ENCODE measurements at regions not wholly inside any gene's neighbourhood (a gene's known extent, or its start where the extent isn't known, plus 50 kb on each side); places are given as distances from the start of the nearest gene placed in this dataset.

GRCh38 chr6:100944644-100945043, 63.5 kb upstream of the ASCC3 start:
- Histone ChIP-seq H3K4me3 (ENCODE audit: low read length) (no peak overlapping the region), H3K27ac (ENCODE audit: low read depth, low read length) (no peak overlapping the region), H3K4me1 (ENCODE audit: insufficient read depth, low read length) (no peaks in the 10 kb centered on the region), H3K36me3 (ENCODE audit: insufficient read depth, low read length) (no peaks in the 10 kb centered on the region), H3K9me3 (ENCODE audit: insufficient read depth, low read depth, low read length) (peaks cover 14% of the 10 kb centered on the region), H3K9ac (ENCODE audit: low read depth, low read length) (no peak overlapping the region), H3K27me3 (ENCODE audit: insufficient read depth, low read length) (no peaks in the 10 kb centered on the region)
- WGBS, result 71% methylated on average over 4 of the region's 4 CpGs

GRCh38 chr6:100946021-100946540, 65.0 kb upstream of the ASCC3 start:
- 99% methylated on average over 4 of the region's 4 CpGs for WGBS
- H3K27me3 ChIP-seq (ENCODE audit: insufficient read depth, low read length), result no peaks in the 10 kb centered on the region
- H3K4me3 ChIP-seq (ENCODE audit: low read length), result no peak overlapping the region
- H3K9ac ChIP-seq (ENCODE audit: low read depth, low read length), result no peak overlapping the region
- peaks cover 14% of the 10 kb centered on the region for H3K9me3 ChIP-seq (ENCODE audit: insufficient read depth, low read depth, low read length)
- no peak overlapping the region for H3K27ac ChIP-seq (ENCODE audit: low read depth, low read length)
- H3K36me3 ChIP-seq (ENCODE audit: insufficient read depth, low read length), result no peaks in the 10 kb centered on the region
- no peaks in the 10 kb centered on the region for H3K4me1 ChIP-seq (ENCODE audit: insufficient read depth, low read length)

DNA sequence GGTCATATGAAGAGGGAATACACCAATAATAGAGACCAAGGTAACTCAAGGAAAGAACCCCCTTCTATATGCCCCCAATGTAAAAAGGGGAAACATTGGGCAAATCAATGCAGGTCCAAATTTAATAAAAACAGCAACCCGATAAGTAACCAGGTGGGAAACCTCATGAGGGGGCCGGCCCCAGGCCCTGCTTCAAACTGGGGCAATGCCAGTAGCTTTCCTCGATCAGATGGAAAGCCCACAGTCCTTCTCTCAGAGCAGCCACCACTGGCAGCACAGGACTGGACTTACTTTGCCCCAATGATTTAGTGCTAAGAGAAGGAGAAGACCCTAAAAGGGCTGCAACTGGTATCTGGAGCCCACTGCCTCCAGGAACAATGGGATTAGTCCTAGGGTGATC, 65.6 kb upstream of the ASCC3 start:
- 95% methylated on average over 3 of the region's 3 CpGs for WGBS
- Histone ChIP-seq H3K9me3 (ENCODE audit: insufficient read depth, low read depth, low read length) (peaks cover 14% of the 10 kb centered on the region), H3K4me1 (ENCODE audit: insufficient read depth, low read length) (no peaks in the 10 kb centered on the region; the same call in 1 of the 2 replicates), H3K9ac (ENCODE audit: low read depth, low read length) (no peak overlapping the region), H3K36me3 (ENCODE audit: insufficient read depth, low read length) (no peaks in the 10 kb centered on the region), H3K27me3 (ENCODE audit: insufficient read depth, low read length) (no peaks in the 10 kb centered on the region), H3K4me3 (ENCODE audit: low read length) (no peak overlapping the region), H3K27ac (ENCODE audit: low read depth, low read length) (no peak overlapping the region)

- Histone ChIP-seq H3K4me1 (ENCODE audit: insufficient read depth, low read length) (peaks cover 4% of the 10 kb centered on the region; the same call in 1 of the 2 replicates), H3K9me3 (ENCODE audit: insufficient read depth, low read depth, low read length) (peaks cover 14% of the 10 kb centered on the region), H3K4me3 (ENCODE audit: low read length) (no peak overlapping the region), H3K27ac (ENCODE audit: low read depth, low read length) (no peak overlapping the region), H3K27me3 (ENCODE audit: insufficient read depth, low read length) (no peaks in the 10 kb centered on the region), H3K9ac (ENCODE audit: low read depth, low read length) (no peak overlapping the region), H3K36me3 (ENCODE audit: insufficient read depth, low read length) (no peaks in the 10 kb centered on the region)
- WGBS, result 82% methylated on average over 3 of the region's 3 CpGs
These were observed 67.4 kb upstream of the ASCC3 start for GRCh38 chr6:100948381-100949133.

- H3K36me3 ChIP-seq (ENCODE audit: insufficient read depth, low read length), result no peaks in the 10 kb centered on the region
- H3K4me3 ChIP-seq (ENCODE audit: low read length), result no peak overlapping the region
- 50% methylated on average over 7 of the region's 9 CpGs for WGBS
- no peak overlapping the region for H3K27ac ChIP-seq (ENCODE audit: low read depth, low read length)
- H3K4me1 ChIP-seq (ENCODE audit: insufficient read depth, low read length), result peaks cover 4% of the 10 kb centered on the region; the same call in 1 of the 2 replicates
- H3K9me3 ChIP-seq (ENCODE audit: insufficient read depth, low read depth, low read length), result peaks cover 5% of the 10 kb centered on the region; the same call in 1 of the 2 replicates
- H3K9ac ChIP-seq (ENCODE audit: low read depth, low read length), result no peak overlapping the region
- H3K27me3 ChIP-seq (ENCODE audit: insufficient read depth, low read length), result no peaks in the 10 kb centered on the region
These were observed 70.9 kb upstream of the ASCC3 start for GRCh38 chr6:100952006-100952405.

GRCh38 chr6:100959280-100959679, 78.2 kb upstream of the ASCC3 start:
- Histone ChIP-seq H3K9me3 (ENCODE audit: insufficient read depth, low read depth, low read length) (no peaks in the 10 kb centered on the region), H3K9ac (ENCODE audit: low read depth, low read length) (no peak overlapping the region), H3K36me3 (ENCODE audit: insufficient read depth, low read length) (no peaks in the 10 kb centered on the region), H3K4me1 (ENCODE audit: insufficient read depth, low read length) (no peaks in the 10 kb centered on the region), H3K4me3 (ENCODE audit: low read length) (no peak overlapping the region), H3K27me3 (ENCODE audit: insufficient read depth, low read length) (no peaks in the 10 kb centered on the region), H3K27ac (ENCODE audit: low read depth, low read length) (no peak overlapping the region)
- 100% methylated on average over 1 of the region's 3 CpGs for WGBS

GRCh38 chr6:100962466-100962865, 81.3 kb upstream of the ASCC3 start:
- 88% methylated on average over 1 of the region's 1 CpG for WGBS
- Histone ChIP-seq H3K27ac (ENCODE audit: low read depth, low read length) (no peak overlapping the region), H3K9ac (ENCODE audit: low read depth, low read length) (no peak overlapping the region), H3K27me3 (ENCODE audit: insufficient read depth, low read length) (no peaks in the 10 kb centered on the region), H3K4me1 (ENCODE audit: insufficient read depth, low read length) (no peaks in the 10 kb centered on the region), H3K4me3 (ENCODE audit: low read length) (no peak overlapping the region), H3K9me3 (ENCODE audit: insufficient read depth, low read depth, low read length) (no peaks in the 10 kb centered on the region), H3K36me3 (ENCODE audit: insufficient read depth, low read length) (no peaks in the 10 kb centered on the region)

DNA sequence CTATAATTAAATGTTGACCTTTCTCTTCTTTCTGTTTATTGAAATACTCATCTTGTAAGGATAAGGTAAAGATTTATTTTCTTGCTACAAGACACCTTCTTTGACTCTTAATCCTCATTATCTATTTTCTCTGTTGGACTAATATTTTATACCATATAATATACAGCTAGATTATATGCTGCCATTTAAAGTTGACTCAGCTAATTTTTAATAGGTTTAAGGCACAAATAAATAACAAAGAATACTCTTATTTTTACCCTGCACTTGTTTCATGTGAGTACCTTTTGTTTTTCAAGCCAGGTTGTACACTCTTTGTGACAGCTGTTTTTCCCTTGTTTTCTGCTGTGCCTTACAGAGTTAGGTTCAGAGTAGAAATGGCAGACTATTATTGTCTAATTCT, 83.9 kb upstream of the ASCC3 start:
- Histone ChIP-seq H3K4me1 (ENCODE audit: insufficient read depth, low read length) (no peaks in the 10 kb centered on the region; the same call in 1 of the 2 replicates), H3K9ac (ENCODE audit: low read depth, low read length) (no peak overlapping the region), H3K4me3 (ENCODE audit: low read length) (no peak overlapping the region), H3K36me3 (ENCODE audit: insufficient read depth, low read length) (no peaks in the 10 kb centered on the region), H3K27ac (ENCODE audit: low read depth, low read length) (no peak overlapping the region), H3K27me3 (ENCODE audit: insufficient read depth, low read length) (no peaks in the 10 kb centered on the region), H3K9me3 (ENCODE audit: insufficient read depth, low read depth, low read length) (no peaks in the 10 kb centered on the region)

GRCh38 chr6:100968949-100969348, 87.8 kb upstream of the ASCC3 start:
- Histone ChIP-seq H3K4me3 (ENCODE audit: low read length) (no peak overlapping the region), H3K4me1 (ENCODE audit: insufficient read depth, low read length) (no peaks in the 10 kb centered on the region; the same call in 1 of the 2 replicates), H3K9ac (ENCODE audit: low read depth, low read length) (no peak overlapping the region), H3K9me3 (ENCODE audit: insufficient read depth, low read depth, low read length) (no peaks in the 10 kb centered on the region), H3K27ac (ENCODE audit: low read depth, low read length) (no peak overlapping the region), H3K36me3 (ENCODE audit: insufficient read depth, low read length) (no peaks in the 10 kb centered on the region), H3K27me3 (ENCODE audit: insufficient read depth, low read length) (no peaks in the 10 kb centered on the region)
- WGBS, result 89% methylated on average over 6 of the region's 6 CpGs

DNA sequence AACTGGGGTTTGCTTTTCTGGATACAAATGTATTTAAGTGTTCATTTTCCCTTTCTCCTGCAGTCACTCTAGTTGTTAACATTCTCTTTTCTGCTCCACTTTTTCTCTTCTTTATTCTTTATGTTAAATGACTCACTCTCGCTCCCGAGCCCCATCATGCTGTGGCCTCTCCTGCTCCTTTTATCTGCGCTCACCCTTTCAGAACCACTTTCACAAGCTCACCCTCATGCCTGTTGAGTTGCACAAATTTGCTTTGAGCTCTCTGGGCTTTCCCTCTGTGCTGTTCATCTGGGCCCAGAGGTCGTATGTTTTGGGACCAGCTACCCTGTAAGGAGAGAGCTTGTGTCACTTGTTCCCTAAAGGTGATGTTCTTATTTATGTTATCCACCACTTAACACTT, 98.1 kb upstream of the ASCC3 start:
- Histone ChIP-seq H3K27ac (ENCODE audit: low read depth, low read length) (no peak overlapping the region), H3K36me3 (ENCODE audit: insufficient read depth, low read length) (no peaks in the 10 kb centered on the region), H3K4me1 (ENCODE audit: insufficient read depth, low read length) (no peaks in the 10 kb centered on the region; the same call in 1 of the 2 replicates), H3K9me3 (ENCODE audit: insufficient read depth, low read depth, low read length) (no peaks in the 10 kb centered on the region), H3K4me3 (ENCODE audit: low read length) (no peak overlapping the region), H3K27me3 (ENCODE audit: insufficient read depth, low read length) (no peaks in the 10 kb centered on the region), H3K9ac (ENCODE audit: low read depth, low read length) (no peak overlapping the region)
- 54% methylated on average over 4 of the region's 4 CpGs for WGBS

GRCh38 chr6:100980949-100981348, 99.8 kb upstream of the ASCC3 start:
- no CpG with 5 or more reads among the region's 1 CpG for WGBS
- Histone ChIP-seq H3K4me1 (ENCODE audit: insufficient read depth, low read length) (no peaks in the 10 kb centered on the region; the same call in 1 of the 2 replicates), H3K4me3 (ENCODE audit: low read length) (no peak overlapping the region), H3K27ac (ENCODE audit: low read depth, low read length) (no peak overlapping the region), H3K9me3 (ENCODE audit: insufficient read depth, low read depth, low read length) (no peaks in the 10 kb centered on the region), H3K9ac (ENCODE audit: low read depth, low read length) (no peak overlapping the region), H3K27me3 (ENCODE audit: insufficient read depth, low read length) (no peaks in the 10 kb centered on the region), H3K36me3 (ENCODE audit: insufficient read depth, low read length) (no peaks in the 10 kb centered on the region)

Data from HUES64 (cell line).